Liver (tissue), 8 donors: ENCODE measurements at regions not wholly inside any gene's neighbourhood (a gene's known extent, or its start where the extent isn't known, plus 50 kb on each side); places are given as distances from the start of the nearest gene placed in this dataset.

Source experiments
- DNase-seq: peaks from one replicate; pipeline ENCODE4 v3.0.0-alpha.2; 2017; ENCODE audit warnings: low spot score
- H3K27ac ChIP-seq, 2 donors: one replicate each; pipeline ENCODE4 v1.7.0; 2013; ENCODE audit warnings: inconsistent platforms in 2 of 2, low read length in 2 of 2, control low read depth in 1 of 2, low read depth in 1 of 2, mild to moderate bottlenecking in 1 of 2
- H3K27me3 ChIP-seq, 4 donors: one replicate each; pipeline versions ENCODE4 v1.6.1 to v1.7.0; 2013; ENCODE audit warnings: low read length in 3 of 4, inconsistent platforms in 1 of 4, mild to moderate bottlenecking in 1 of 4, moderate library complexity in 1 of 4; ENCODE audit not compliant: control insufficient read depth in 4 of 4, insufficient read depth in 4 of 4
- H3K36me3 ChIP-seq, 4 donors: one replicate each; pipeline versions ENCODE4 v1.6.1 to v1.7.0; 2013; ENCODE audit warnings: low read length in 3 of 4, mild to moderate bottlenecking in 3 of 4, low read depth in 1 of 4, moderate library complexity in 1 of 4; ENCODE audit not compliant: control insufficient read depth in 4 of 4, insufficient read depth in 3 of 4
- H3K4me1 ChIP-seq, 4 donors: one replicate each; pipeline versions ENCODE4 v1.6.1 to v1.7.0; 2013; ENCODE audit warnings: low read length in 3 of 4, mild to moderate bottlenecking in 3 of 4, moderate library complexity in 1 of 4; ENCODE audit not compliant: control insufficient read depth in 4 of 4, insufficient read depth in 4 of 4
- H3K4me3 ChIP-seq, 3 donors: one replicate each; pipeline versions ENCODE4 v1.6.1 to v1.7.0; 2013; ENCODE audit warnings: low read length in 3 of 3, control low read depth in 1 of 3, low read depth in 1 of 3, mild to moderate bottlenecking in 1 of 3
- H3K9ac ChIP-seq, 2 donors: one replicate each; pipeline ENCODE4 v1.7.0; 2013; ENCODE audit warnings: low read length in 2 of 2, mild to moderate bottlenecking in 2 of 2, moderate library complexity in 2 of 2, control low read depth in 1 of 2, low read depth in 1 of 2
- H3K9me3 ChIP-seq, 4 donors: one replicate each; pipeline versions ENCODE4 v1.6.1 to v1.7.0; 2013; ENCODE audit warnings: low read length in 3 of 4; ENCODE audit not compliant: control insufficient read depth in 4 of 4
- ATF3 ChIP-seq: IDR thresholded peaks from 2 replicates; pipeline ENCODE4 v1.6.1; 2016; ENCODE audit warnings: antibody characterized with exemption
- CTCF ChIP-seq: fragments of 150-350 bp; IDR thresholded peaks from 2 replicates; pipeline ENCODE4 v1.5.1; 2017; ENCODE audit warnings: improper control_type of control experiment, low read depth, low read length; ENCODE audit not compliant: missing input control
- EGR1 ChIP-seq, 2 donors: IDR thresholded peaks; 2 replicates each; pipeline ENCODE4 v1.6.1; 2016 to 2018; ENCODE audit warnings: antibody characterized with exemption in 2 of 2, low read depth in 2 of 2
- FOXA1 ChIP-seq: IDR thresholded peaks from 2 replicates; pipeline ENCODE4 v1.6.1; 2016; ENCODE audit warnings: antibody characterized with exemption
- FOXA2 ChIP-seq: IDR thresholded peaks from 2 replicates; pipeline ENCODE4 v1.6.1; 2016; ENCODE audit warnings: antibody characterized with exemption
- GABPA ChIP-seq, 2 donors: IDR thresholded peaks in 1 of 2; conservative IDR thresholded peaks in 1 of 2; 2 replicates each; pipeline ENCODE4 v1.6.1; 2016; ENCODE audit warnings: antibody characterized with exemption in 2 of 2, mild to moderate bottlenecking in 1 of 2, moderate library complexity in 1 of 2
- HNF4A ChIP-seq, 2 donors: conservative IDR thresholded peaks; 2 replicates each; pipeline ENCODE4 v1.6.1; 2016; ENCODE audit warnings: antibody characterized with exemption in 2 of 2, mild to moderate bottlenecking in 2 of 2
- HNF4G ChIP-seq: IDR thresholded peaks from 2 replicates; pipeline ENCODE4 v1.6.1; 2016; ENCODE audit warnings: antibody characterized with exemption
- JUND ChIP-seq, 2 donors: IDR thresholded peaks; 2 replicates each; pipeline ENCODE4 v1.6.1; 2016; ENCODE audit warnings: antibody characterized with exemption in 2 of 2
- NR2F2 ChIP-seq: IDR thresholded peaks from 2 replicates; pipeline ENCODE4 v1.6.1; 2016; ENCODE audit warnings: antibody characterized with exemption
- RAD21 ChIP-seq, 2 donors: IDR thresholded peaks; 2 replicates each; pipeline ENCODE4 v1.6.1; 2016; ENCODE audit warnings: antibody characterized with exemption in 2 of 2, mild to moderate bottlenecking in 2 of 2
- REST ChIP-seq: IDR thresholded peaks from 2 replicates; pipeline ENCODE4 v1.6.1; 2016; ENCODE audit warnings: antibody characterized with exemption, mild to moderate bottlenecking
- RXRA ChIP-seq, 2 donors: IDR thresholded peaks; 2 replicates each; pipeline ENCODE4 v1.6.1; 2017 to 2018; ENCODE audit warnings: antibody characterized with exemption in 2 of 2, mild to moderate bottlenecking in 1 of 2
- SP1 ChIP-seq: IDR thresholded peaks from 2 replicates; pipeline ENCODE4 v1.6.1; 2018; ENCODE audit warnings: antibody characterized with exemption, mild to moderate bottlenecking
- TAF1 ChIP-seq: conservative IDR thresholded peaks from 2 replicates; pipeline ENCODE4 v1.6.1; 2016; ENCODE audit warnings: antibody characterized with exemption, mild to moderate bottlenecking
- YY1 ChIP-seq: IDR thresholded peaks from 2 replicates; pipeline ENCODE4 v1.6.1; 2016; ENCODE audit warnings: antibody characterized with exemption, mild to moderate bottlenecking
- ZBTB33 ChIP-seq: IDR thresholded peaks from 2 replicates; pipeline ENCODE4 v1.6.1; 2016; ENCODE audit warnings: antibody characterized with exemption
- WGBS: extraction: QIAGEN DNeasy Blood & Tissue Kit; methylation state at CpG from one replicate; pipeline ENCODE4 v1.1.7; 2013; 5-methylcytosine and 5-hydroxymethylcytosine counted together
- donor health status: healthy.
- donor health status: healthy.
- donor health status: healthy.
- donor health status: healthy.
- donor health status: healthy.

GRCh38 chr18:29060349-29060748, 883.4 kb upstream of the CDH2 start:
- Histone ChIP-seq H3K36me3 (no peaks in the 10 kb centered on the region), H3K4me1 (no peaks in the 10 kb centered on the region), H3K9ac (no peak overlapping the region), H3K27me3 (no peaks in the 10 kb centered on the region), H3K27ac (no peak overlapping the region), H3K4me3 (no peak overlapping the region), H3K9me3 (no peaks in the 10 kb centered on the region)
- no peak for DNase-seq
- 65% methylated on average over 1 of the region's 1 CpG for WGBS
- TF ChIP-seq HNF4A (conservative IDR thresholded peaks at IDR 0.05) (no peak), NR2F2 (no peak), TAF1 (no peak), EGR1 (IDR thresholded peaks at IDR 0.05; ENCODE audit: low read depth in 2 of 2) (no peak), RAD21 (IDR thresholded peaks at IDR 0.05) (no peak), REST (no peak)

GRCh38 chr18:29057703-29058102, 880.8 kb upstream of the CDH2 start:
- H3K9ac ChIP-seq: no peak overlapping the region
- H3K4me1 ChIP-seq: no peaks in the 10 kb centered on the region
- H3K27me3 ChIP-seq: no peaks in the 10 kb centered on the region
- no peak for DNase-seq
- no peak overlapping the region for H3K27ac ChIP-seq
- H3K36me3 ChIP-seq: no peaks in the 10 kb centered on the region
- H3K4me3 ChIP-seq: no peak overlapping the region
- TF ChIP-seq ATF3: no peak
- no peak for TF ChIP-seq CTCF
- TF ChIP-seq RXRA (IDR thresholded peaks at IDR 0.05): no peak
- no peak for TF ChIP-seq JUND (IDR thresholded peaks at IDR 0.05)
- H3K9me3 ChIP-seq: peaks cover 0 to 3% (median 0%) of the 10 kb centered on the region in 4 donors

- 65% methylated on average over 2 of the region's 2 CpGs for WGBS
- peaks cover 0 to 3% (median 0%) of the 10 kb centered on the region in 4 donors for H3K9me3 ChIP-seq
- no peak for TF ChIP-seq YY1
- TF ChIP-seq FOXA2: no peak
- TF ChIP-seq SP1: no peak
- TF ChIP-seq HNF4A (conservative IDR thresholded peaks at IDR 0.05): no peak
- TF ChIP-seq NR2F2: no peak
- no peak for TF ChIP-seq EGR1 (IDR thresholded peaks at IDR 0.05; ENCODE audit: low read depth in 2 of 2)
- TF ChIP-seq RAD21 (IDR thresholded peaks at IDR 0.05): no peak
- TF ChIP-seq GABPA (IDR thresholded peaks at IDR 0.05 in 1 of 2, conservative IDR thresholded peaks at IDR 0.05 in 1 of 2): no peak
- TF ChIP-seq FOXA1: no peak
- TF ChIP-seq JUND (IDR thresholded peaks at IDR 0.05): no peak
- no peak for TF ChIP-seq ZBTB33
- no peak for TF ChIP-seq RXRA (IDR thresholded peaks at IDR 0.05)
- TF ChIP-seq REST: no peak
- no peak for TF ChIP-seq TAF1
- TF ChIP-seq HNF4G: no peak
Measured at GRCh38 chr18:29056800-29057199, 879.9 kb upstream of the CDH2 start.

More at GRCh38 chr18:29056800-29057199, 879.9 kb upstream of the CDH2 start:
- Histone ChIP-seq H3K4me1 (no peaks in the 10 kb centered on the region), H3K27me3 (no peaks in the 10 kb centered on the region), H3K9ac (no peak overlapping the region), H3K27ac (no peak overlapping the region), H3K4me3 (no peak overlapping the region), H3K36me3 (no peaks in the 10 kb centered on the region)
- DNase-seq: no peak
